IPS-20b (cell line): ENCODE measurements at regions not wholly inside any gene's neighbourhood (a gene's known extent, or its start where the extent isn't known, plus 50 kb on each side); places are given as distances from the start of the nearest gene placed in this dataset.
"Not testable (repeated sequence)": the region's sequence is repeated elsewhere in the genome, so short reads cannot be mapped to it uniquely, and the experiment has no call there.

ENCODE experiments used
- H3K27ac ChIP-seq: one replicate; pipeline ENCODE4 v1.5.1; 2013; ENCODE audit warnings: low read length
- H3K27me3 ChIP-seq: 2 replicates; pipeline ENCODE4 v1.6.1; 2013; ENCODE audit warnings: mild to moderate bottlenecking, low read length, inconsistent platforms; ENCODE audit not compliant: insufficient read depth
- H3K36me3 ChIP-seq: 2 replicates; pipeline ENCODE4 v1.6.1; 2013; ENCODE audit warnings: low read depth, mild to moderate bottlenecking, inconsistent platforms, low read length, moderate library complexity; ENCODE audit not compliant: insufficient read depth
- H3K4me1 ChIP-seq: 2 replicates; pipeline ENCODE4 v1.6.1; 2013; ENCODE audit warnings: mild to moderate bottlenecking, control low read depth, inconsistent platforms, low read length, moderate library complexity; ENCODE audit not compliant: insufficient read depth
- H3K4me3 ChIP-seq: 2 replicates; pipeline ENCODE4 v1.5.1; 2013; ENCODE audit warnings: mild to moderate bottlenecking, low read length, inconsistent platforms
- H3K9ac ChIP-seq: 2 replicates; pipeline ENCODE4 v1.6.1; 2013; ENCODE audit warnings: low read depth, mild to moderate bottlenecking, inconsistent platforms, low read length, moderate library complexity
- H3K9me3 ChIP-seq: 2 replicates; pipeline ENCODE4 v1.6.1; 2013; ENCODE audit warnings: mild to moderate bottlenecking, low read depth, low read length, inconsistent platforms; ENCODE audit not compliant: insufficient read depth

DNA sequence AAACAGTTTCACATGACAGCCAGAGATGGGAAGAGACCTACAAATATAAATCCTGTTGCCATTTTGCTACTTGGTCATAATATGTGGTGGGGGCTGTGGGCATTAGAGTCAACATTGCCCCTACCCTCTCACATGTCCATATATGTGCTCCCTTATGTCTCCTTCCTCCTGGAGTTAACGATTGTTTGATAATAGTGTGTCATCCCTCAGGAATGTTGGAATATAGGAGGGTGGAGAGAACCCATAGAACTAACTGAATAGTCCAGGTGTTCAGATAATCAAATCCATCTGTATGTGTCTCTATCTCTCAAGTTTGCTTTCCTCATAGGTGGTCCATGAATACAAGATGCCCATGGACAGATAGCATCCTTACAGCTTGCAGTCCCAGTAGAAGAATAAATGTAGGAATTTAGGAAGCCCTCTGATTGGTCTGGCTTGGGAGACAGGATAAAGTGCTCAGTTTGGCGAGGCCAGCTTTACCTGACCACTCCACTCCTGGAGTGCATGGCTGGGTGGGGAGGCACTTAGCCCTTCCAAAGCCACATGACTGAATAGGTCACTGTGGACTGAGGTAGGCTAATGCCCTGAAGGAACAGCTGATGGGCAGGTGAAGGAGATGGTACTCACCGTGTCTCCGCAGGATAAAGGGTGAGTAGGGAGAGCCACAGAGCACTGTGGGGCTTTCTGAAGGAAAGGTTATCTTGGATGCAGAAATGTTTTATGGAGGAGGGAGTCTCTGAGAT, 166.9 kb downstream of the CDCA7 start:
- Histone ChIP-seq H3K27ac (no peak overlapping the region), H3K9ac (no peak overlapping the region), H3K9me3 (peaks cover 4% of the 10 kb centered on the region; the same call in 1 of the 2 replicates), H3K4me1 (no peaks in the 10 kb centered on the region), H3K27me3 (no peaks in the 10 kb centered on the region), H3K36me3 (no peaks in the 10 kb centered on the region), H3K4me3 (no peak overlapping the region)

DNA sequence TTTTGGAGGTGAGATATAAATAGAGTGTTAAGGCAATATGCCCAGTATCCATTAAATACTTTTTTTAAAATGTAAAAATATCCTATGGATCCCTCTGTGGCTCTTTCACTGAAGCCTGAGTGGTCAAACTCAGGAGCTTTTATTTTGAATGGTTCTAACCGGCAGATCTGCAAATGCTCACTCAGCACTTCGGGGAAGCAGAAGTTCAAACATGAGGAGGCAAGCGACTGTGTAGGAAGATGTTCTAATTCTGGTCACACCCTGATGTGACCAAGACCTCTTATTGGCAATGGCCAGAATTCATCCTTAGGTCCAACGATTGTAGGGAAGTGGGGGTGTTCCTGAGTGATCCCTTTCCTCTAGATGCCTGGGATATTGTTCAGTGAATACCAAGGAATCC, 168.8 kb downstream of the CDCA7 start:
- Histone ChIP-seq H3K4me3 (no peak overlapping the region), H3K9ac (no peak overlapping the region), H3K36me3 (no peaks in the 10 kb centered on the region), H3K27ac (no peak overlapping the region), H3K27me3 (no peaks in the 10 kb centered on the region), H3K9me3 (peaks cover 4% of the 10 kb centered on the region; the same call in 1 of the 2 replicates), H3K4me1 (no peaks in the 10 kb centered on the region)

DNA sequence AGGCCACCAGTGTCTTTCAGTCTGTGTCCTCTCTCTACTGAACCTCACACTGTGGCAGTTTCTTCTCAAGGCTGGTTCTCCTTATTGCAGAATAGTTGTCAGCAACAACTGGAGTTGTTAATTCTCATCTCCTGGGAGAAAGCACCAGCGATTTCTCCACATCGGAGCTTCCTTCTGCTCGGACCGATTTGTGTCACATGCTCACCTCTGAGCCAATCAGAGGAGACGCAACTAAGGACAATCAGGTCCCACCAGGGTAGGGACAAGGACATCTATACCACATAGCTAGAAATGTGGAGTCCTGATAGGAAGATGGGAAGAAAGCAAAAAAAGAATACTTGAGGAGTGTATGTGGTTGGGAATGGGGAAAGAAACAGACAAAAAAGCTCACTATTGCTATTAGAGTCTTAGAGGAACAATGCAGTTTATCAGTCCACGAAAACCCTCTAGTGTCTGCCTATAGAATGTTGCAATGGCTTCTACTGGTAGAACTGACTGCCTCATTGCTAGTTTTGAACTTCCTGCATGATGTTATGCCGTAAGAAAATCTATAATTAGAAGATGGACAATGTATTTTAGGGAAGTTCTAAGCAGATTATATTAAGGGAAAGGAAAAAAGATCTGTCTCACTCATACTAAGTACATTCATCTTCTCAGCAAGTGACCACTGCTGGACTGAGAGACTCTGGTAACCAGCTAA, 169.7 kb downstream of the CDCA7 start:
- H3K4me1 ChIP-seq, result no peaks in the 10 kb centered on the region
- H3K27ac ChIP-seq, result no peak overlapping the region
- H3K27me3 ChIP-seq, result no peaks in the 10 kb centered on the region
- H3K36me3 ChIP-seq, result no peaks in the 10 kb centered on the region
- H3K4me3 ChIP-seq, result no peak overlapping the region
- H3K9me3 ChIP-seq, result peaks cover 4% of the 10 kb centered on the region; the same call in 1 of the 2 replicates
- no peak overlapping the region for H3K9ac ChIP-seq

GRCh38 chr2:173532732-173533531, 178.3 kb downstream of the CDCA7 start:
- H3K4me3 ChIP-seq, result peak overlapping the region; percentile 54
- not testable (repeated sequence) for H3K27me3 ChIP-seq, H3K9ac ChIP-seq, H3K36me3 ChIP-seq, H3K27ac ChIP-seq, H3K4me1 ChIP-seq
- peaks cover 11% of the 10 kb centered on the region for H3K9me3 ChIP-seq

GRCh38 chr2:173537694-173538093, 183.0 kb downstream of the CDCA7 start:
- no peaks in the 10 kb centered on the region for H3K4me1 ChIP-seq
- H3K9me3 ChIP-seq, result peaks cover 11% of the 10 kb centered on the region
- H3K9ac ChIP-seq, result no peak overlapping the region
- no peaks in the 10 kb centered on the region for H3K27me3 ChIP-seq
- no peaks in the 10 kb centered on the region for H3K36me3 ChIP-seq
- H3K27ac ChIP-seq, result no peak overlapping the region
- no peak overlapping the region for H3K4me3 ChIP-seq

GRCh38 chr2:173539615-173540014, 184.9 kb downstream of the CDCA7 start:
- no peak overlapping the region for H3K4me3 ChIP-seq
- no peaks in the 10 kb centered on the region for H3K4me1 ChIP-seq
- H3K9ac ChIP-seq, result no peak overlapping the region
- H3K27me3 ChIP-seq, result no peaks in the 10 kb centered on the region
- no peaks in the 10 kb centered on the region for H3K36me3 ChIP-seq
- no peak overlapping the region for H3K27ac ChIP-seq
- H3K9me3 ChIP-seq, result no peaks in the 10 kb centered on the region

DNA sequence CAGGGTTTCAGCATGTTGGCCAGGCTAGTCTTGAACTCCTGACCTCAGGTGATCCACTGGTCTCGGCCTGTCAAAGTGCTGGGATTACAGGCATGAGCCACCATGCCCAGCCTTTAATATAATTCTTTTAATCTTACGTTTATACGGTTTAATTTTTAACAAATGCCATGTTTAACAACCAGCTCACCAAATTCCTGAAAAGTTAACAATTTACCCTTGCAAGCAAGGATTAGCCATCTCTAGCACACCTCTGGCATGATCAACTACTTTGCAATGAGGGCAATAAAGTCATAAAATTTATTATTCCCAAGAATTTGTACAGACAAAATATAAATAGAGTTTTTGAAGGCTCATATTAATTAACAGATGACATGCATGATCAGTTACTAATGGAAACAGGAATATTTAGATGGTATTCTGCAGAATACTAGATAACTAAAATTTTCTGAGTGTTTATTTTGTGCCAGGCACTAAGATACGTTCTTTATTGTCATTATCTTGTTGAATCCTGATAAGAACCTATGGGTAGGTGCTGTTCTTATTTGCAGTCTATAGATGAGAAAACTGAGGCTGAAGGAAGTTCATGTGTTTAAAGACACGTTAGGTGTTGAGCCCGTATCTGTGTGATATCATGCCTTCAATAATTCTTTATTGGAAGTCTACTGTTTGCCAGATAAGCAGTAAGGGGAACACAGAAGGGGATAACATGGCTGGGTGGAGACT, 190.1 kb downstream of the CDCA7 start:
- H3K36me3 ChIP-seq, result no peaks in the 10 kb centered on the region
- no peaks in the 10 kb centered on the region for H3K27me3 ChIP-seq
- no peak overlapping the region for H3K9ac ChIP-seq
- no peaks in the 10 kb centered on the region for H3K4me1 ChIP-seq
- no peak overlapping the region for H3K4me3 ChIP-seq
- H3K9me3 ChIP-seq, result no peaks in the 10 kb centered on the region
- H3K27ac ChIP-seq, result no peak overlapping the region

DNA sequence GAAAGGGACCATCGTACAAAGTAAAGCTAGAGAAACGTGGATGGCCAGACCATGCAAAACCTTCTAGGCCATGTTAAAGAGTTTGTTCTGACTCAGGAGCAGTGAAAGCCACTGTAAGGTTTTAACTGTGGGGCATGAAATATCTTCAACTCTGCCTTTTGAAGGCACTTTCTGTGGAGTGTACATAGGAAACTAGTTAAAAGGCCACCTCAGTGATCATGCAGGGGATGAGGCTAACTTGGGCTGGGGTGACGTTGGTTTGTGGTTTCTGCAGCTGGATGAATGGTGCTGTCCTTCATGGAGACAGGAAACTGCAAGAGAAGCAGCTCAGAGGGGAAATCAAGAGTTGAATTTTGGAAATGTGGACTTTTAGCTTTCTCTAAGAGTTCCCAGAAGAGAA, 190.7 kb downstream of the CDCA7 start:
- H3K27me3 ChIP-seq, result no peaks in the 10 kb centered on the region
- H3K9ac ChIP-seq, result no peak overlapping the region
- H3K4me1 ChIP-seq, result no peaks in the 10 kb centered on the region
- no peaks in the 10 kb centered on the region for H3K9me3 ChIP-seq
- H3K27ac ChIP-seq, result no peak overlapping the region
- no peak overlapping the region for H3K4me3 ChIP-seq
- no peaks in the 10 kb centered on the region for H3K36me3 ChIP-seq

- Histone ChIP-seq H3K36me3 (no peaks in the 10 kb centered on the region), H3K27me3 (no peaks in the 10 kb centered on the region), H3K4me3 (no peak overlapping the region), H3K27ac (no peak overlapping the region), H3K4me1 (no peaks in the 10 kb centered on the region), H3K9me3 (peaks cover 9% of the 10 kb centered on the region; the same call in 1 of the 2 replicates), H3K9ac (no peak overlapping the region)
These were observed 192.8 kb downstream of the CDCA7 start for GRCh38 chr2:173547499-173547898.

DNA sequence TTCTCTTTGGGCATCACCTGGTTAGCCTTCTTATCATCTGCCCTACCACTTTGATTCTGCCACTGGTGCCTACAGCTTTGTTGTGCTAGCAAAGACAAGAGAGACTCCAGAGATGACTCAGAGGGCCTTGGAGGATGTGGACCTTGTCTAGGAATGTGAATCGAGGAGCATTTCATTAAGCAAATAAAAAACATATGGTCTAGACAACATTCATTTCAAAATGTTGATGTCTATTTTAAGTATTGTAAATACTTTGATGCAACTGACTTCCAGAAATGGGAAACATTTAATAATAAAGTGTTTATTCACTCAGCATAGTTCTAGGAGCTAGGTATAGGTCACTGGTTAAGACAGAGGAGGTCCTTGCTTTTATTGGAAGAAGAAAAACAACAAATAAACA, 195.5 kb downstream of the CDCA7 start:
- Histone ChIP-seq H3K9ac (no peak overlapping the region), H3K27me3 (no peaks in the 10 kb centered on the region), H3K4me3 (no peak overlapping the region), H3K36me3 (no peaks in the 10 kb centered on the region), H3K9me3 (peaks cover 9% of the 10 kb centered on the region; the same call in 1 of the 2 replicates), H3K4me1 (no peaks in the 10 kb centered on the region), H3K27ac (no peak overlapping the region)

GRCh38 chr2:173552531-173552930, 197.9 kb downstream of the CDCA7 start:
- H3K4me1 ChIP-seq, result no peaks in the 10 kb centered on the region
- H3K9ac ChIP-seq, result no peak overlapping the region
- no peak overlapping the region for H3K4me3 ChIP-seq
- no peak overlapping the region for H3K27ac ChIP-seq
- H3K9me3 ChIP-seq, result peaks cover 9% of the 10 kb centered on the region; the same call in 1 of the 2 replicates
- no peaks in the 10 kb centered on the region for H3K36me3 ChIP-seq
- H3K27me3 ChIP-seq, result no peaks in the 10 kb centered on the region
